Fibroblast of lung (primary cell): ENCODE measurements at regions not wholly inside any gene's neighbourhood (a gene's known extent, or its start where the extent isn't known, plus 50 kb on each side); places are given as distances from the start of the nearest gene placed in this dataset.

Experiments
- EZH2 ChIP-seq: IDR thresholded peaks from 2 replicates; pipeline ENCODE4 v1.5.1; 2012; ENCODE audit warnings: low read length, control low read depth, mild to moderate bottlenecking; ENCODE audit errors: missing control alignments
- TF ChIP-seq, protein P1 (sequence below), 2 donors: IDR thresholded peaks in 1 of 2; conservative IDR thresholded peaks in 1 of 2; 1 replicate in 1 of 2; 2 replicates in 1 of 2; pipeline ENCODE4 v1.5.1; 2011 to 2012; ENCODE audit warnings: low read length in 2 of 2, control low read depth in 1 of 2, inconsistent platforms in 1 of 2, low read depth in 1 of 2, mild to moderate bottlenecking in 1 of 2

- TF ChIP-seq, protein P1, sequence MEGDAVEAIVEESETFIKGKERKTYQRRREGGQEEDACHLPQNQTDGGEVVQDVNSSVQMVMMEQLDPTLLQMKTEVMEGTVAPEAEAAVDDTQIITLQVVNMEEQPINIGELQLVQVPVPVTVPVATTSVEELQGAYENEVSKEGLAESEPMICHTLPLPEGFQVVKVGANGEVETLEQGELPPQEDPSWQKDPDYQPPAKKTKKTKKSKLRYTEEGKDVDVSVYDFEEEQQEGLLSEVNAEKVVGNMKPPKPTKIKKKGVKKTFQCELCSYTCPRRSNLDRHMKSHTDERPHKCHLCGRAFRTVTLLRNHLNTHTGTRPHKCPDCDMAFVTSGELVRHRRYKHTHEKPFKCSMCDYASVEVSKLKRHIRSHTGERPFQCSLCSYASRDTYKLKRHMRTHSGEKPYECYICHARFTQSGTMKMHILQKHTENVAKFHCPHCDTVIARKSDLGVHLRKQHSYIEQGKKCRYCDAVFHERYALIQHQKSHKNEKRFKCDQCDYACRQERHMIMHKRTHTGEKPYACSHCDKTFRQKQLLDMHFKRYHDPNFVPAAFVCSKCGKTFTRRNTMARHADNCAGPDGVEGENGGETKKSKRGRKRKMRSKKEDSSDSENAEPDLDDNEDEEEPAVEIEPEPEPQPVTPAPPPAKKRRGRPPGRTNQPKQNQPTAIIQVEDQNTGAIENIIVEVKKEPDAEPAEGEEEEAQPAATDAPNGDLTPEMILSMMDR (conservative IDR thresholded peaks at IDR 0.05 in 1 of 2, IDR thresholded peaks at IDR 0.05 in 1 of 2; ENCODE audit: low read depth in 1 of 2, low read length in 2 of 2), result no peak
- TF ChIP-seq EZH2, result no peak
These were observed 89.7 kb downstream of the ASCL4 start for GRCh38 chr12:107864235-107864634.
